Trophoblast cell (in vitro differentiated cells and primary cell): ENCODE measurements at regions not wholly inside any gene's neighbourhood (a gene's known extent, or its start where the extent isn't known, plus 50 kb on each side); places are given as distances from the start of the nearest gene placed in this dataset.

Experiments
- DNase-seq, 2 donors: peaks; one replicate each; pipeline ENCODE4 v3.0.0-alpha.2; 2016
- H2AFZ ChIP-seq: 2 replicates; pipeline ENCODE4 v1.6.1; 2013; ENCODE audit warnings: low read length, moderate library complexity, mild to moderate bottlenecking; ENCODE audit not compliant: insufficient read depth, poor library complexity
- H2AK5ac ChIP-seq: 2 replicates; pipeline ENCODE4 v1.6.1; 2013; ENCODE audit warnings: mild to moderate bottlenecking, low read length
- H2BK120ac ChIP-seq: 2 replicates; pipeline ENCODE4 v1.6.1; 2013; ENCODE audit warnings: low read length, mild to moderate bottlenecking, moderate library complexity; ENCODE audit not compliant: insufficient read depth, poor library complexity
- H2BK12ac ChIP-seq: 2 replicates; pipeline ENCODE4 v1.6.1; 2013; ENCODE audit warnings: mild to moderate bottlenecking, low read length, moderate library complexity
- H2BK5ac ChIP-seq: 2 replicates; pipeline ENCODE4 v1.6.1; 2013; ENCODE audit warnings: low read length, low read depth, moderate library complexity, mild to moderate bottlenecking; ENCODE audit not compliant: poor library complexity
- H3K14ac ChIP-seq: 2 replicates; pipeline ENCODE4 v1.6.1; 2013; ENCODE audit warnings: mild to moderate bottlenecking, low read length
- H3K18ac ChIP-seq: 2 replicates; pipeline ENCODE4 v1.6.1; 2013; ENCODE audit warnings: mild to moderate bottlenecking, low read length
- H3K23ac ChIP-seq: 2 replicates; pipeline ENCODE4 v1.6.1; 2013; ENCODE audit warnings: low read length
- H3K27ac ChIP-seq: 2 replicates; pipeline ENCODE4 v1.5.1; 2013; ENCODE audit warnings: low read depth, mild to moderate bottlenecking, inconsistent platforms, low read length, moderate library complexity
- H3K27me3 ChIP-seq: 2 replicates; pipeline ENCODE4 v1.6.1; 2013; ENCODE audit warnings: inconsistent platforms, mild to moderate bottlenecking, low read length, moderate library complexity; ENCODE audit not compliant: insufficient read depth
- H3K36me3 ChIP-seq, 2 experiments: 1 replicate in 1 of 2; 2 replicates in 1 of 2; pipeline ENCODE4 v1.6.1; 2013; ENCODE audit warnings: low read length in 2 of 2, mild to moderate bottlenecking in 2 of 2, moderate library complexity in 1 of 2; ENCODE audit not compliant: insufficient read depth in 2 of 2, control insufficient read depth in 1 of 2
- H3K4ac ChIP-seq: 2 replicates; pipeline ENCODE4 v1.6.1; 2013; ENCODE audit warnings: low read depth, mild to moderate bottlenecking, low read length, moderate library complexity
- H3K4me1 ChIP-seq, 2 experiments: 1 replicate in 1 of 2; 2 replicates in 1 of 2; pipeline ENCODE4 v1.6.1; 2013; ENCODE audit warnings: low read length in 2 of 2, mild to moderate bottlenecking in 2 of 2, moderate library complexity in 1 of 2; ENCODE audit not compliant: insufficient read depth in 2 of 2, control insufficient read depth in 1 of 2
- H3K4me2 ChIP-seq: 2 replicates; pipeline ENCODE4 v1.6.1; 2013; ENCODE audit warnings: inconsistent platforms, mild to moderate bottlenecking, low read length, moderate library complexity
- H3K4me3 ChIP-seq: 2 replicates; pipeline ENCODE4 v1.5.1; 2013; ENCODE audit warnings: mild to moderate bottlenecking, low read depth, low read length, inconsistent platforms
- H3K79me1 ChIP-seq: one replicate; pipeline ENCODE4 v1.6.1; 2013; ENCODE audit warnings: low read length
- H3K79me2 ChIP-seq: 2 replicates; pipeline ENCODE4 v1.6.1; 2013; ENCODE audit warnings: low read length, mild to moderate bottlenecking; ENCODE audit not compliant: control insufficient read depth, insufficient read depth, poor library complexity
- H3K9ac ChIP-seq: 2 replicates; pipeline ENCODE4 v1.6.1; 2013; ENCODE audit warnings: mild to moderate bottlenecking, low read length
- H3K9me3 ChIP-seq: 2 replicates; pipeline ENCODE4 v1.6.1; 2013; ENCODE audit warnings: low read depth, mild to moderate bottlenecking, control low read depth, inconsistent platforms, low read length; ENCODE audit not compliant: insufficient read depth
- H4K12ac ChIP-seq: 2 replicates; pipeline ENCODE4 v1.6.1; 2013; ENCODE audit warnings: low read depth, mild to moderate bottlenecking, low read length, moderate library complexity
- H4K8ac ChIP-seq: 2 replicates; pipeline ENCODE4 v1.6.1; 2013; ENCODE audit warnings: low read depth, mild to moderate bottlenecking, low read length, moderate library complexity
- H4K91ac ChIP-seq: one replicate; pipeline ENCODE4 v1.6.1; 2013; ENCODE audit warnings: low read depth, mild to moderate bottlenecking, low read length, moderate library complexity
- WGBS: extraction: QIAGEN DNeasy Blood & Tissue Kit; methylation state at CpG from one replicate; pipeline ENCODE4 v1.1.7; 2013; ENCODE audit warnings: missing lambda C conversion rate; ENCODE audit not compliant: insufficient read length, insufficient coverage; ENCODE audit errors: extremely low coverage; 5-methylcytosine and 5-hydroxymethylcytosine counted together

DNA sequence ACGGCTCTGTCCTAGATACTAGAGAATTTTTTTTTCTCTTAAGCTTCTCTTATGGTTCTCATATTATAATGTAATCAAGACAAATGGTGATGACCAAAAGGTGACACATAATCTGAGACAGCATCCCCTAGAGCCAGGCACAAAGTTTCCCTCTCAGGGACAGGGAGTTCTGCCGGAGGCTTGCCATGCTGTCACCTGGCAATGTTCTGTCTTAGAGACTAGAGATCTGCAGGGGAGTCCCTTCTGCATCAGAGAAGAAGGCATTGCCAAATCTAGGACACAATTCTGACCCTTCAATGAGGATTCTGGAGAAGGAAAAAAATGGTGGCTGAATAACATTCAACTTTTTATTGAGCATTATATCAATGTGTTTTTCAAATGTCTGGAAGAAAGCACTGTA lies 261.2 kb upstream of the TRPC7 start:
- H3K27me3 ChIP-seq, result no peaks in the 10 kb centered on the region
- no peaks in the 10 kb centered on the region for H3K79me1 ChIP-seq
- H2BK5ac ChIP-seq, result no peak overlapping the region
- no peak overlapping the region for H4K12ac ChIP-seq
- no peaks in the 10 kb centered on the region for H3K36me3 ChIP-seq
- no peak overlapping the region for H2AK5ac ChIP-seq
- no peak overlapping the region for H3K4me3 ChIP-seq
- no peak overlapping the region for H4K91ac ChIP-seq
- H3K14ac ChIP-seq, result no peak overlapping the region
- H3K18ac ChIP-seq, result no peak overlapping the region
- DNase-seq, result no peak
- H3K4me2 ChIP-seq, result no peak overlapping the region
- H3K4me1 ChIP-seq, result no peaks in the 10 kb centered on the region
- no peak overlapping the region for H3K27ac ChIP-seq
- no peak overlapping the region for H4K8ac ChIP-seq
- H3K9ac ChIP-seq, result no peak overlapping the region
- no peaks in the 10 kb centered on the region for H3K79me2 ChIP-seq
- H3K4ac ChIP-seq, result no peak overlapping the region
- no peak overlapping the region for H3K23ac ChIP-seq
- H2BK12ac ChIP-seq, result no peak overlapping the region
- H3K9me3 ChIP-seq, result no peaks in the 10 kb centered on the region
- no peak overlapping the region for H2AFZ ChIP-seq
- H2BK120ac ChIP-seq, result no peak overlapping the region
- WGBS, result no CpG with 5 or more reads among the region's 2 CpGs

- Histone ChIP-seq H2AFZ (no peak overlapping the region), H3K27me3 (no peaks in the 10 kb centered on the region), H3K9me3 (no peaks in the 10 kb centered on the region), H2BK120ac (no peak overlapping the region), H3K4ac (no peak overlapping the region), H3K4me3 (no peak overlapping the region), H3K14ac (no peak overlapping the region), H4K8ac (no peak overlapping the region), H3K79me2 (no peaks in the 10 kb centered on the region), H3K18ac (no peak overlapping the region), H2BK12ac (no peak overlapping the region), H3K36me3 (no peaks in the 10 kb centered on the region), H3K4me1 (no peaks in the 10 kb centered on the region), H3K23ac (no peak overlapping the region), H2BK5ac (no peak overlapping the region), H3K27ac (no peak overlapping the region), H2AK5ac (no peak overlapping the region), H3K4me2 (no peak overlapping the region), H3K9ac (no peak overlapping the region), H4K91ac (no peak overlapping the region), H4K12ac (no peak overlapping the region), H3K79me1 (peaks cover 1% of the 10 kb centered on the region)
- no peak for DNase-seq
Observed at GRCh38 chr5:136622747-136623146, 257.4 kb upstream of the TRPC7 start.

DNA sequence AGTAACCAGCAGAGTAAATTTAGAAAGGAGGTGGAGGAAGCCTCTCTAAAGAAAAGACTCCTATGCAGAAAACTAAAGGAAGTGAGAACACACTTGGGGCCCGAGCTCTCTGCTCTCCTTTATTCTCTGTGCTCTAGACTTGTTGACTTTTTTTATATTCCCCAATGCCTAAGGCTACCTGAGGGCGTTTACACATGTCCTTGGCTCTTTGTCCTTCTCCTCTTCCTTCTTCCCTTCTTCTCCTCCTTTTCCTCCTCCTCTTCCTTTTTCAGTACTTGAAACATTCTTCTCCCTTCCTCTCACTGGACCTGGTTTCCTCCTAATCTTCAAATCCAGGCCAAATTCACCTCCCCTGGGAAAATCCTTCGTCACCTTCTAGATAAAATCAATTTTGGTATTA lies 256.4 kb upstream of the TRPC7 start:
- Histone ChIP-seq H3K79me1 (peaks cover 1% of the 10 kb centered on the region), H3K9ac (no peak overlapping the region), H2BK120ac (no peak overlapping the region), H3K14ac (no peak overlapping the region), H3K23ac (no peak overlapping the region), H4K8ac (no peak overlapping the region), H3K4me3 (no peak overlapping the region), H3K9me3 (no peaks in the 10 kb centered on the region), H3K27me3 (no peaks in the 10 kb centered on the region), H2AFZ (no peak overlapping the region), H3K27ac (no peak overlapping the region), H3K18ac (no peak overlapping the region), H4K12ac (no peak overlapping the region), H3K4me1 (no peaks in the 10 kb centered on the region), H3K79me2 (no peaks in the 10 kb centered on the region), H2BK5ac (no peak overlapping the region), H3K4ac (no peak overlapping the region), H4K91ac (no peak overlapping the region), H2BK12ac (no peak overlapping the region), H3K4me2 (no peak overlapping the region), H2AK5ac (no peak overlapping the region), H3K36me3 (no peaks in the 10 kb centered on the region)
- WGBS, result no CpG with 5 or more reads among the region's 3 CpGs
- no peak for DNase-seq

DNA sequence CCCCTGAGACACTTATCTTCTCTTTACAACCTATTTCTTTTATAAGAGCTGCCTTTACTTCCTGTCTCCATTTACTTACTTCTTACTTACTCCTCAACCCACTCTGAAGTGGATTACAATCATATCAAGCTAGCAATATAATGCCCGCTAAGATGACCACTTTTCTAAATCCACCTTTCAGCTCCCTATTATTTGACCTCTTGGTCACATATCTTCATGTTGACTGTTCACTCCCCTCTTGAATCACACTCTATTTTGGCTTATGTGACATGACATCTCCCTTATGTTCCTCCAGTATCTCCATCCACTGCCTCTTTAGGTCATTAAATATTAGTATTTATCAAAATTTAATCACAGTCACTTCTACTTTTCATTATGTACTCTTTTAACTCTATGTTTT lies 255.3 kb upstream of the TRPC7 start:
- no peak overlapping the region for H4K8ac ChIP-seq
- no peak overlapping the region for H3K4me3 ChIP-seq
- no peak overlapping the region for H2AFZ ChIP-seq
- no peak overlapping the region for H2BK12ac ChIP-seq
- DNase-seq, result no peak
- no peaks in the 10 kb centered on the region for H3K27me3 ChIP-seq
- no peak overlapping the region for H3K18ac ChIP-seq
- no peak overlapping the region for H3K4ac ChIP-seq
- no peak overlapping the region for H4K91ac ChIP-seq
- no peaks in the 10 kb centered on the region for H3K79me2 ChIP-seq
- H3K9ac ChIP-seq, result no peak overlapping the region
- H2BK5ac ChIP-seq, result no peak overlapping the region
- H2BK120ac ChIP-seq, result no peak overlapping the region
- no peak overlapping the region for H2AK5ac ChIP-seq
- no peak overlapping the region for H3K4me2 ChIP-seq
- no peaks in the 10 kb centered on the region for H3K36me3 ChIP-seq
- H3K27ac ChIP-seq, result no peak overlapping the region
- H4K12ac ChIP-seq, result no peak overlapping the region
- peaks cover 1% of the 10 kb centered on the region for H3K79me1 ChIP-seq
- H3K9me3 ChIP-seq, result no peaks in the 10 kb centered on the region
- no peak overlapping the region for H3K14ac ChIP-seq
- no peak overlapping the region for H3K23ac ChIP-seq
- no CpG with 5 or more reads among the region's 1 CpG for WGBS
- no peaks in the 10 kb centered on the region for H3K4me1 ChIP-seq

- Histone ChIP-seq H3K18ac (no peak overlapping the region), H3K27me3 (no peaks in the 10 kb centered on the region), H3K9ac (no peak overlapping the region), H2BK5ac (no peak overlapping the region), H3K23ac (no peak overlapping the region), H3K4me1 (no peaks in the 10 kb centered on the region), H3K79me2 (no peaks in the 10 kb centered on the region), H3K36me3 (no peaks in the 10 kb centered on the region), H3K27ac (peak overlapping the region; percentile 36), H4K12ac (no peak overlapping the region), H3K14ac (no peak overlapping the region), H2AFZ (no peak overlapping the region), H2AK5ac (no peak overlapping the region), H4K91ac (no peak overlapping the region), H3K4me3 (no peak overlapping the region), H3K79me1 (peaks cover 1% of the 10 kb centered on the region), H3K4ac (no peak overlapping the region), H2BK12ac (no peak overlapping the region), H4K8ac (no peak overlapping the region), H3K9me3 (no peaks in the 10 kb centered on the region), H2BK120ac (no peak overlapping the region), H3K4me2 (no peak overlapping the region)
- DNase-seq, result peak; percentile 55 to 85
- WGBS, result no CpG with 5 or more reads among the region's 1 CpG
Observed at GRCh38 chr5:136620016-136620419, 254.7 kb upstream of the TRPC7 start.
